ENCODE measurements at regions not wholly inside any gene's neighbourhood (a gene's known extent, or its start where the extent isn't known, plus 50 kb on each side); places are given as distances from the start of the nearest gene placed in this dataset.
A peak's percentile ranks its signal among the peaks of the same experiment; 100 is the strongest.

DNA sequence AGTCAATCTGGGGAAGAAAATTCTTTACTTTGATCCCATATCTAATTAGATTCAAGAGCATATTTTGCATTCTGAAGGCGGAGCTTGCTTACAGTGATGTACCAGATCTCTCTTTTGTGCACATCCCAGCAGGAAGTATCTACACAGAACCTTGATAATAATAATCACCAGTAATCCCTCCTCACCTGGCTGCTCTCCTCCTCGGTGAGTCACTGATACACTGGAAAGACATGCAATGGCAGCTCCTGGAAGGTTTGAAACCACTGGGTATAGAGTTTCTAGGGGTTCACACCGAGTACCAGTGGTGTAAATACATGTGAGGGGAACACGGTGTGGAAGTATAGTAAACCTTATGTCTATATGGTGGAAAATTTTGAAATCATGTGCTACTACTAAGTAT is 205.5 kb upstream of the TARS1 start:
- no peak overlapping the region for H3K9ac ChIP-seq
- H3K27me3 ChIP-seq (ENCODE audit: insufficient read depth, low read depth): no peaks in the 10 kb centered on the region
- H2AFZ ChIP-seq (ENCODE audit: low read depth): no peak overlapping the region; the same call in 1 of the 2 replicates
- H3K27ac ChIP-seq: no peak overlapping the region
- TF ChIP-seq, protein P1, sequence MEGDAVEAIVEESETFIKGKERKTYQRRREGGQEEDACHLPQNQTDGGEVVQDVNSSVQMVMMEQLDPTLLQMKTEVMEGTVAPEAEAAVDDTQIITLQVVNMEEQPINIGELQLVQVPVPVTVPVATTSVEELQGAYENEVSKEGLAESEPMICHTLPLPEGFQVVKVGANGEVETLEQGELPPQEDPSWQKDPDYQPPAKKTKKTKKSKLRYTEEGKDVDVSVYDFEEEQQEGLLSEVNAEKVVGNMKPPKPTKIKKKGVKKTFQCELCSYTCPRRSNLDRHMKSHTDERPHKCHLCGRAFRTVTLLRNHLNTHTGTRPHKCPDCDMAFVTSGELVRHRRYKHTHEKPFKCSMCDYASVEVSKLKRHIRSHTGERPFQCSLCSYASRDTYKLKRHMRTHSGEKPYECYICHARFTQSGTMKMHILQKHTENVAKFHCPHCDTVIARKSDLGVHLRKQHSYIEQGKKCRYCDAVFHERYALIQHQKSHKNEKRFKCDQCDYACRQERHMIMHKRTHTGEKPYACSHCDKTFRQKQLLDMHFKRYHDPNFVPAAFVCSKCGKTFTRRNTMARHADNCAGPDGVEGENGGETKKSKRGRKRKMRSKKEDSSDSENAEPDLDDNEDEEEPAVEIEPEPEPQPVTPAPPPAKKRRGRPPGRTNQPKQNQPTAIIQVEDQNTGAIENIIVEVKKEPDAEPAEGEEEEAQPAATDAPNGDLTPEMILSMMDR (conservative IDR thresholded peaks at IDR 0.05; ENCODE audit: low read depth, low read length): no peak
- peak overlapping the region; percentile 30; the same call in 1 of the 2 replicates for H3K4me2 ChIP-seq
- H3K4me1 ChIP-seq (ENCODE audit: low read depth, poor library complexity, severe bottlenecking): peaks cover 25% of the 10 kb centered on the region
- H4K20me1 ChIP-seq (ENCODE audit: insufficient read depth): no peaks in the 10 kb centered on the region
- H3K79me2 ChIP-seq (ENCODE audit: insufficient read depth, low read depth): no peaks in the 10 kb centered on the region
- no peak overlapping the region for H3K4me3 ChIP-seq (IDR thresholded peaks at IDR 0.05; ENCODE audit: insufficient read depth, low read depth, low read length)
- H3K36me3 ChIP-seq (ENCODE audit: insufficient read depth): no peaks in the 10 kb centered on the region

DNA sequence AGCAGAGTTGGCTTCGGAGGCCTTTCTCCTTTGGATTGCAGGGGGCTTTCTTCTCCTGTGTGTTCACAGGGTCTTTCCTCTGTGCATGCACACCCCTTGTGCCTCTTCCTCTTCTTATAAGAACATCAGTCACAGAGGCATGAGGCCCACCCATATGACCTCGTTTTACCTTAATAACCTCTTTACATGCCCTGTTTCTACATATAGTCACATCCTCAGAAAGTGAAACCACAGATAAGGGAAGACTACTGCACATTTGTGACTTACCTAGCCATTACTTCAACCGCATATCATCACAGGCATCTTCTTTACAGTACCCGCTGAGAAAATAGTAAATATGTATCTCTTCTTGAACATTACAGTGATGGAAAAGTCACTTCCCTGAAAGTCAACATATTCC is 204.9 kb upstream of the TARS1 start:
- Histone ChIP-seq H4K20me1 (ENCODE audit: insufficient read depth) (no peaks in the 10 kb centered on the region), H3K4me1 (ENCODE audit: low read depth, poor library complexity, severe bottlenecking) (peaks cover 25% of the 10 kb centered on the region), H3K27me3 (ENCODE audit: insufficient read depth, low read depth) (no peaks in the 10 kb centered on the region), H3K9ac (no peak overlapping the region), H3K79me2 (ENCODE audit: insufficient read depth, low read depth) (no peaks in the 10 kb centered on the region), H3K36me3 (ENCODE audit: insufficient read depth) (no peaks in the 10 kb centered on the region), H3K27ac (no peak overlapping the region), H2AFZ (ENCODE audit: low read depth) (no peak overlapping the region; the same call in 1 of the 2 replicates), H3K4me2 (peak overlapping the region; percentile 30; the same call in 1 of the 2 replicates), H3K4me3 (IDR thresholded peaks at IDR 0.05; ENCODE audit: insufficient read depth, low read depth, low read length) (no peak overlapping the region)
- TF ChIP-seq, protein P1 (conservative IDR thresholded peaks at IDR 0.05; ENCODE audit: low read depth, low read length): no peak

DNA sequence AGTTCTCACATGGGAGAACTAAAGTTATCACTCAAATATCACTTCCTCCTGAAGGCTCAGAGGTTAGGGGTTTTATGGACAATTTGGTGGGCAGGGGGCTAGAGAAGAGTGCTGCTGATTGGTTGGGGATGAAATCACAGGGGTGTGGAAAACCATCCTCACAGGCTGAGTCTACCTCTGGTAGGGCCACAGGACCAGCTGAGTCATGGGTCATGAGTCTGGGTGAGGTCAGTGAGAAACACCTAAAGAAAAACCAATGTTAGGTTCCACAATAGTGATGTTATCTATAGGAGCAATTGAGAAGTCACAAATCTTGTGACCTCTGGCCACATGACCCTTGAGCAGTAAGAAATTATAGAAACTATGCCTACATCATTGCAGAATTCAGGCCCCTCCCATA is 203.3 kb upstream of the TARS1 start:
- H3K4me2 ChIP-seq: no peak overlapping the region
- no peak overlapping the region for H3K27ac ChIP-seq
- no peak overlapping the region for H2AFZ ChIP-seq (ENCODE audit: low read depth)
- TF ChIP-seq, protein P1 (conservative IDR thresholded peaks at IDR 0.05; ENCODE audit: low read depth, low read length): no peak
- H3K79me2 ChIP-seq (ENCODE audit: insufficient read depth, low read depth): no peaks in the 10 kb centered on the region
- no peaks in the 10 kb centered on the region for H3K27me3 ChIP-seq (ENCODE audit: insufficient read depth, low read depth)
- H3K9ac ChIP-seq: no peak overlapping the region
- H3K4me1 ChIP-seq (ENCODE audit: low read depth, poor library complexity, severe bottlenecking): peaks cover 25% of the 10 kb centered on the region
- H4K20me1 ChIP-seq (ENCODE audit: insufficient read depth): no peaks in the 10 kb centered on the region
- H3K36me3 ChIP-seq (ENCODE audit: insufficient read depth): no peaks in the 10 kb centered on the region
- no peak overlapping the region for H3K4me3 ChIP-seq (IDR thresholded peaks at IDR 0.05; ENCODE audit: insufficient read depth, low read depth, low read length)

DNA sequence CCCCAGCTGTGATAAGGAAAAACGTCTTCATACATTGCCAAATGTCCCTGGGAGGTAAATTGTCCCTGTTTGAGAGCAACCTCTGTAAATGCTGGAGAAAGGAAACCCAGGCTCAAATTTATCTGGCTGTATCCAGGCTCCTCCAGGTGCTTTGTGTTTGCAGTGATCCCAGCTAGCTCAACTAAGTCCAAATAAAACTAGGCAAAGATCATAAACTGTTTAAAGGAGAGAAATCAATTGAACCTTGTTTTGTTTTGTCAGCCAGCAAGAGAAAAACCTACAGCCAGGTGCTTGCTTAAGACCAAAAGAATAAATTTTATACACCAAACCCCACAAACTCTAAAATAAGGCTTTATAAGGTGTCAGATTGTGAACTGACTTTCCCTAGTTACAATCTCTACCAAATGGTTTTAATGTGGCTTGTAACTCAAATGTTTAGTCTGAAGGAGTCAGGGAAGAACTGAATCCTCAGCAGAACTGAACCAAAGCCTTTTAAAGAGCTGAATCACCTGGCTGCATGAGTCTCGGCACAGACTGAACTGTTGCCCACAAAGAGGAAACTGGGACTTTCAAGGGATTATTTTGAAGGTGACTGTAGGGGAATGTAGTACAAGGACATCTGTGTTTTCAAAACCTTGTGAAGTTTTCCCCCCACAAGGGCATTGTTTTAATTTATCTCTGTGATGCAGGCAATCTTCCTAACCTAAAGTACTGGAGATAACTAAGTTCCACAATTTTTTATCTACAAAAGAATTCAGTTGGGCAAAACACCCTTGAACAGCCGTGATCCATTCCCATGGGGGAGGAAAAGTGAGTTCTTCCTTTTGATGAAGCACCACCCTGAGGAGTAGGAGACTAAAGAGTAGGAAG is 201.7 kb upstream of the TARS1 start:
- no peaks in the 10 kb centered on the region for H3K27me3 ChIP-seq (ENCODE audit: insufficient read depth, low read depth)
- no peak overlapping the region for H3K4me2 ChIP-seq
- H3K4me1 ChIP-seq (ENCODE audit: low read depth, poor library complexity, severe bottlenecking): peaks cover 25% of the 10 kb centered on the region
- no peak overlapping the region for H3K9ac ChIP-seq
- no peaks in the 10 kb centered on the region for H4K20me1 ChIP-seq (ENCODE audit: insufficient read depth)
- H3K36me3 ChIP-seq (ENCODE audit: insufficient read depth): no peaks in the 10 kb centered on the region
- TF ChIP-seq, protein P1 (conservative IDR thresholded peaks at IDR 0.05; ENCODE audit: low read depth, low read length): no peak
- H2AFZ ChIP-seq (ENCODE audit: low read depth): no peak overlapping the region
- H3K79me2 ChIP-seq (ENCODE audit: insufficient read depth, low read depth): no peaks in the 10 kb centered on the region
- H3K4me3 ChIP-seq (IDR thresholded peaks at IDR 0.05; ENCODE audit: insufficient read depth, low read depth, low read length): no peak overlapping the region
- H3K27ac ChIP-seq: no peak overlapping the region

All from KMS-11 (cell line).